ENCODE measurements at regions not wholly inside any gene's neighbourhood (a gene's known extent, or its start where the extent isn't known, plus 50 kb on each side); places are given as distances from the start of the nearest gene placed in this dataset.

- TF ChIP-seq, protein P1, sequence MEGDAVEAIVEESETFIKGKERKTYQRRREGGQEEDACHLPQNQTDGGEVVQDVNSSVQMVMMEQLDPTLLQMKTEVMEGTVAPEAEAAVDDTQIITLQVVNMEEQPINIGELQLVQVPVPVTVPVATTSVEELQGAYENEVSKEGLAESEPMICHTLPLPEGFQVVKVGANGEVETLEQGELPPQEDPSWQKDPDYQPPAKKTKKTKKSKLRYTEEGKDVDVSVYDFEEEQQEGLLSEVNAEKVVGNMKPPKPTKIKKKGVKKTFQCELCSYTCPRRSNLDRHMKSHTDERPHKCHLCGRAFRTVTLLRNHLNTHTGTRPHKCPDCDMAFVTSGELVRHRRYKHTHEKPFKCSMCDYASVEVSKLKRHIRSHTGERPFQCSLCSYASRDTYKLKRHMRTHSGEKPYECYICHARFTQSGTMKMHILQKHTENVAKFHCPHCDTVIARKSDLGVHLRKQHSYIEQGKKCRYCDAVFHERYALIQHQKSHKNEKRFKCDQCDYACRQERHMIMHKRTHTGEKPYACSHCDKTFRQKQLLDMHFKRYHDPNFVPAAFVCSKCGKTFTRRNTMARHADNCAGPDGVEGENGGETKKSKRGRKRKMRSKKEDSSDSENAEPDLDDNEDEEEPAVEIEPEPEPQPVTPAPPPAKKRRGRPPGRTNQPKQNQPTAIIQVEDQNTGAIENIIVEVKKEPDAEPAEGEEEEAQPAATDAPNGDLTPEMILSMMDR (IDR thresholded peaks at IDR 0.05): no peak
- TF ChIP-seq POLR2AphosphoS5 (IDR thresholded peaks at IDR 0.05) (no peak), POLR2A (IDR thresholded peaks at IDR 0.05; ENCODE audit: low read depth) (no peak)
These were observed 302.7 kb upstream of the PMFBP1 start for GRCh38 chr16:72474501-72475123.

Data from esophagus muscularis mucosa (tissue), 3 donors.